Progenitor cell of endocrine pancreas (in vitro differentiated cells): ENCODE measurements at regions not wholly inside any gene's neighbourhood (a gene's known extent, or its start where the extent isn't known, plus 50 kb on each side); places are given as distances from the start of the nearest gene placed in this dataset.
A peak's percentile ranks its signal among the peaks of the same experiment; 100 is the strongest.

ENCODE experiments used
- DNase-seq: peaks from one replicate; pipeline ENCODE4 v3.0.0; 2021; ENCODE audit warnings: low spot score; ENCODE audit not compliant: unreplicated experiment
- H3K27ac Mint-ChIP-seq: 2 replicates; pipeline ENCODE4 v1.8.0; 2021; ENCODE audit warnings: mild to moderate bottlenecking, moderate library complexity, mixed read lengths
- H3K27me3 Mint-ChIP-seq: 2 replicates; pipeline ENCODE4 v1.8.0; 2021; ENCODE audit warnings: mixed read lengths
- H3K36me3 Mint-ChIP-seq: 2 replicates; pipeline ENCODE4 v1.8.0; 2022; ENCODE audit warnings: mixed read lengths; ENCODE audit not compliant: insufficient read depth
- H3K4me1 Mint-ChIP-seq: 2 replicates; pipeline ENCODE4 v1.8.0; 2021; ENCODE audit warnings: low read depth, mixed read lengths
- H3K4me3 Mint-ChIP-seq: 2 replicates; pipeline ENCODE4 v1.8.0; 2021; ENCODE audit warnings: low read depth, mild to moderate bottlenecking, moderate library complexity, mixed read lengths
- H3K9me3 Mint-ChIP-seq: 2 replicates; pipeline ENCODE4 v1.8.0; 2021; ENCODE audit warnings: low read depth, mixed read lengths
- CTCF ChIP-seq: fragments of 200-600 bp; sonication (generic); IDR thresholded peaks from one replicate; pipeline ENCODE4 v1.5.0; 2021; ENCODE audit warnings: antibody characterized with exemption, mild to moderate bottlenecking; ENCODE audit not compliant: unreplicated experiment

DNA sequence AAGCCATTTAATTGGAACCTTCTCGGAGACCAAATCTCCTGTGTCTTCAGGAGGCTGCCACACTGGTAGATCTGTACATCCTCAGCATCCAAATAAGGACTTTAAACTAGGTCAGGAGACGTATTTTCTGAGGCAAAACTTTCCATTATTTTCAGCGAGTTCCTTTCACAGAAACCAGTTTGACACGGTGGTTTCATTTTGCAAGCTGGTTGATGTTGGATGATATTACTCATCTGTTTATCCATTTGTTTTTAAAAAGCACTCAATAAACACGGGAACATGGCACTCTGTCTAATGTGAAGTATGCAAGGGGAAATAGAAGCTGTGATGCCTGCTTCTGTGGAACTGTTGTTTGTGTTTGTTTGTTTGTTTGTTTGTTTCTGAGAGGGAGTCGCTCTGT lies 199.6 kb downstream of the ERCC6L2 start:
- H3K4me1 Mint-ChIP-seq, result peaks cover 20% of the 10 kb centered on the region
- no peak for TF ChIP-seq CTCF
- no peaks in the 10 kb centered on the region for H3K9me3 Mint-ChIP-seq
- no peak for DNase-seq
- H3K4me3 Mint-ChIP-seq, result no peak overlapping the region
- peaks cover 4% of the 10 kb centered on the region for H3K27me3 Mint-ChIP-seq
- H3K36me3 Mint-ChIP-seq, result no peaks in the 10 kb centered on the region
- no peak overlapping the region for H3K27ac Mint-ChIP-seq

DNA sequence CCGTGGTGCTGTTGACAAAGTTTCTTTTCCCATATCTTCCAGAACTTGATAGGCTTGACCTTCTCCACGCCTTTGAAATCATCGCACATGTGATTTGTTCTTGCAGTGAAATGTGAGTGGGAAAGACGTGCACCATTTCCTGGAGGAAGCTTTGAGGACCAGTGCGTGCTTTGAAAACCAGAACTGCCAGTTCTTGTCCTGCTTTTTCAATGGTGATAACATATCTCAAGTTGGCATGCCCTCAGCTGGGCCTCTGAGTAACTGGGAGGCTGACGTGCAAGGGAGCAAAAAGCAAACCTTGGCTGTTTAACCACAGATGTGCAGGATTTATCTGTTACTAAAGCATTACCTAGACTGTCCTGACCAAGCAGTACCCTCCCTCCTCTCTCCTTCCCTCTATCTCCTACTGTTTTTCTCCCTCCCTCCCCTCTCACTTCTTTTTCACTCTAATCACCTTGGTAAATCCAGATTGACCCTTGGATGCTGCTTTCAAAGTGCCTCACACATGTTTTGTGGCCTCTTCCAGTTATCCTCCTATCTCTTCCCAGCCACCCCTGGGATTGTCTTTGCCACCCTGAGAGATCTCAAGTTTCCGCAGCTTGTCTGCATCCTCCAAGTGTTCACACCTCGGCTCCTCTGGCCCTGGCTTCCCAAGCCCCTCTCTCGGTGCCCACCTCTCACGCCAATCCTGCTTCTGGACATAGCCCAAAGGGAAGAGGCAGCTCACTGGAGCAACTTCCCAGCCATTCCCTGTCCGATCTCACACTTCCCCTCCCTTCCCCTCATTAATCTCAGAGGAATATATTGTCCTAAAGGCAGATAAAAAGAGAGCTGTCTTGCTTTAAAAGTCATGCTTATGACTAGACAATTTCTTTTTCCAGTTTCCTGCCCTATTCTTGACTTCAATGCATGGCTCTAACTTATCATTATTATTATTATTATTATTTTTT lies 198.3 kb downstream of the ERCC6L2 start:
- no peak overlapping the region for H3K27ac Mint-ChIP-seq
- peaks cover 20% of the 10 kb centered on the region for H3K4me1 Mint-ChIP-seq
- H3K36me3 Mint-ChIP-seq, result no peaks in the 10 kb centered on the region
- DNase-seq, result no peak
- H3K4me3 Mint-ChIP-seq, result peak overlapping the region; percentile 15
- TF ChIP-seq CTCF, result no peak
- H3K9me3 Mint-ChIP-seq, result no peaks in the 10 kb centered on the region
- peaks cover 10% of the 10 kb centered on the region for H3K27me3 Mint-ChIP-seq

GRCh38 chr9:96072930-96073329 lies 197.4 kb downstream of the ERCC6L2 start:
- H3K36me3 Mint-ChIP-seq, result no peaks in the 10 kb centered on the region
- no peak overlapping the region for H3K27ac Mint-ChIP-seq
- TF ChIP-seq CTCF, result no peak
- H3K27me3 Mint-ChIP-seq, result peaks cover 11% of the 10 kb centered on the region
- H3K4me3 Mint-ChIP-seq, result no peak overlapping the region
- H3K4me1 Mint-ChIP-seq, result peaks cover 20% of the 10 kb centered on the region
- DNase-seq, result no peak
- no peaks in the 10 kb centered on the region for H3K9me3 Mint-ChIP-seq

GRCh38 chr9:96071815-96072124 lies 196.3 kb downstream of the ERCC6L2 start:
- Mint-ChIP-seq H3K9me3 (no peaks in the 10 kb centered on the region), H3K27ac (no peak overlapping the region), H3K4me3 (no peak overlapping the region), H3K4me1 (peaks cover 20% of the 10 kb centered on the region), H3K36me3 (no peaks in the 10 kb centered on the region), H3K27me3 (peaks cover 11% of the 10 kb centered on the region)
- peak; percentile 5 for TF ChIP-seq CTCF
- DNase-seq, result no peak

- Mint-ChIP-seq H3K27me3 (peaks cover 11% of the 10 kb centered on the region), H3K4me3 (no peak overlapping the region), H3K9me3 (no peaks in the 10 kb centered on the region), H3K27ac (no peak overlapping the region), H3K4me1 (peaks cover 20% of the 10 kb centered on the region), H3K36me3 (no peaks in the 10 kb centered on the region)
- no peak for DNase-seq
- peak; percentile 59 for TF ChIP-seq CTCF
Measured at GRCh38 chr9:96071076-96071814, 195.8 kb downstream of the ERCC6L2 start.
